SK-N-MC (cell line): ENCODE measurements at regions not wholly inside any gene's neighbourhood (a gene's known extent, or its start where the extent isn't known, plus 50 kb on each side); places are given as distances from the start of the nearest gene placed in this dataset.

ENCODE experiments used
- DNase-seq: peaks from one replicate; pipeline ENCODE4 v3.0.0-alpha.2; 2011; ENCODE audit warnings: low read depth, low spot score
- H3K27ac ChIP-seq: fragments of 200-600 bp; sonication (generic); 2 replicates; pipeline ENCODE4 v1.5.1; 2016; ENCODE audit warnings: mixed run types
- H3K36me3 ChIP-seq: fragments of 200-600 bp; sonication (generic); 2 replicates; pipeline ENCODE4 v1.6.1; 2017; ENCODE audit warnings: antibody characterized with exemption, low read length, mixed read lengths; ENCODE audit not compliant: insufficient read depth
- H3K4me3 ChIP-seq: fragments of 200-600 bp; sonication (generic); 2 replicates; pipeline ENCODE4 v1.5.1; 2016
- H3K9ac ChIP-seq: fragments of 200-600 bp; sonication (generic); 2 replicates; pipeline ENCODE4 v1.8.0; 2017; ENCODE audit warnings: mixed run types, mixed read lengths; ENCODE audit not compliant: insufficient read length
- H3K9me3 ChIP-seq: fragments of 200-600 bp; sonication (generic); 2 replicates; pipeline ENCODE4 v1.6.1; 2017; ENCODE audit warnings: low read depth, mild to moderate bottlenecking, antibody characterized with exemption, low read length, moderate library complexity, mixed read lengths
- EZH2 ChIP-seq: fragments of 200-600 bp; sonication (generic); IDR thresholded peaks from one replicate; pipeline ENCODE4 v1.6.1; 2017; ENCODE audit warnings: antibody characterized with exemption
- FOXP2 ChIP-seq: optimal IDR thresholded peaks from 2 replicates; pipeline ENCODE3; 2011; ENCODE audit warnings: mild to moderate bottlenecking, moderate library complexity; ENCODE audit not compliant: insufficient read depth; ENCODE audit errors: extremely low read length, control extremely low read depth
- POLR2AphosphoS5 ChIP-seq: IDR thresholded peaks from 2 replicates; pipeline ENCODE4 v1.6.1; 2012; ENCODE audit warnings: mild to moderate bottlenecking, low read depth, low read length, borderline replicate concordance

GRCh38 chr20:57760698-57761412 is 51.0 kb upstream of the PMEPA1 start:
- no peak overlapping the region for H3K4me3 ChIP-seq
- no peaks in the 10 kb centered on the region for H3K9me3 ChIP-seq
- TF ChIP-seq POLR2AphosphoS5: no peak
- TF ChIP-seq EZH2: no peak
- TF ChIP-seq FOXP2: no peak
- no peak overlapping the region for H3K27ac ChIP-seq
- H3K9ac ChIP-seq: no peak overlapping the region
- no peaks in the 10 kb centered on the region for H3K36me3 ChIP-seq
- DNase-seq: no peak

GRCh38 chr20:57759724-57760123 is 49.9 kb upstream of the PMEPA1 start:
- Histone ChIP-seq H3K4me3 (no peak overlapping the region), H3K9ac (no peak overlapping the region), H3K27ac (no peak overlapping the region), H3K36me3 (no peaks in the 10 kb centered on the region), H3K9me3 (no peaks in the 10 kb centered on the region)
- no peak for TF ChIP-seq POLR2AphosphoS5
- TF ChIP-seq FOXP2: no peak
- no peak for TF ChIP-seq EZH2
- DNase-seq: no peak
